ENCODE measurements at regions not wholly inside any gene's neighbourhood (a gene's known extent, or its start where the extent isn't known, plus 50 kb on each side); places are given as distances from the start of the nearest gene placed in this dataset.

DNA sequence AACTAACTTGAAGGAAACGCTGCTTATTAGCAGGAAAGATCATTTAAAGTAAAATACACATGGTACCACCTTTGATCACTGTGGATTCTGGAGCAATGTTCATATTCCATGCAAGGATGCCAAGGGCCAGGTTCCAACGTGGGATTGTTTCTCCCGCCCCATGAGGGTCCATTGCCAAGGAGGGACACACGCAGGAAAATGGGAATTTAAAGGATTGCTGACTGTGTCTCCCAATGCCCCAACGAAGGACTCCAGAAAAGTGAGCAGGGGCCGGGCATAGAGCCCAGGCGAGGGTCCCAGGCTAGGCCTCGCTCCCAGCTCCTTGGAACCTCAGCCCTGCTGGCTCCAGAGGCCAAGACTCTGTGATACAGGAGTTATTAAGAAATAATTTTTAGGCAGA lies 111.2 kb downstream of the DACT2 start:
- DNase-seq (ENCODE audit: low spot score) (no peak), ATAC-seq (peak; percentile 8; the same call in 1 of the 2 replicates)
- H3K4me1 Mint-ChIP-seq, result peaks cover 34% of the 10 kb centered on the region
- H3K27ac Mint-ChIP-seq, result no peak overlapping the region
- ChIA-PET CTCF (no interaction called here), POLR2A (no interaction called here)
- H3K4me3 Mint-ChIP-seq, result no peak overlapping the region
- peaks cover 22% of the 10 kb centered on the region for H3K9me3 Mint-ChIP-seq
- TF ChIP-seq, protein P1, sequence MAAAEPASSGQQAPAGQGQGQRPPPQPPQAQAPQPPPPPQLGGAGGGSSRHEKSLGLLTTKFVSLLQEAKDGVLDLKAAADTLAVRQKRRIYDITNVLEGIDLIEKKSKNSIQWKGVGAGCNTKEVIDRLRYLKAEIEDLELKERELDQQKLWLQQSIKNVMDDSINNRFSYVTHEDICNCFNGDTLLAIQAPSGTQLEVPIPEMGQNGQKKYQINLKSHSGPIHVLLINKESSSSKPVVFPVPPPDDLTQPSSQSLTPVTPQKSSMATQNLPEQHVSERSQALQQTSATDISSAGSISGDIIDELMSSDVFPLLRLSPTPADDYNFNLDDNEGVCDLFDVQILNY (CRISPR knock-in tag; IDR thresholded peaks at IDR 0.05), result no peak
- TF ChIP-seq ZNF121 (CRISPR knock-in tag; IDR thresholded peaks at IDR 0.05), result no peak
- TF ChIP-seq SP1 (CRISPR knock-in tag; conservative IDR thresholded peaks at IDR 0.05), result no peak
- TF ChIP-seq, protein P2, sequence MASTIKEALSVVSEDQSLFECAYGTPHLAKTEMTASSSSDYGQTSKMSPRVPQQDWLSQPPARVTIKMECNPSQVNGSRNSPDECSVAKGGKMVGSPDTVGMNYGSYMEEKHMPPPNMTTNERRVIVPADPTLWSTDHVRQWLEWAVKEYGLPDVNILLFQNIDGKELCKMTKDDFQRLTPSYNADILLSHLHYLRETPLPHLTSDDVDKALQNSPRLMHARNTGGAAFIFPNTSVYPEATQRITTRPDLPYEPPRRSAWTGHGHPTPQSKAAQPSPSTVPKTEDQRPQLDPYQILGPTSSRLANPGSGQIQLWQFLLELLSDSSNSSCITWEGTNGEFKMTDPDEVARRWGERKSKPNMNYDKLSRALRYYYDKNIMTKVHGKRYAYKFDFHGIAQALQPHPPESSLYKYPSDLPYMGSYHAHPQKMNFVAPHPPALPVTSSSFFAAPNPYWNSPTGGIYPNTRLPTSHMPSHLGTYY (CRISPR knock-in tag; IDR thresholded peaks at IDR 0.05), result no peak
- TF ChIP-seq ZNF219 (CRISPR knock-in tag; IDR thresholded peaks at IDR 0.05; ENCODE audit: borderline replicate concordance), result no peak
- TF ChIP-seq GRHL2 (CRISPR knock-in tag; IDR thresholded peaks at IDR 0.05; ENCODE audit: insufficient replicate concordance, severe bottlenecking), result no peak
- TF ChIP-seq, protein P3, sequence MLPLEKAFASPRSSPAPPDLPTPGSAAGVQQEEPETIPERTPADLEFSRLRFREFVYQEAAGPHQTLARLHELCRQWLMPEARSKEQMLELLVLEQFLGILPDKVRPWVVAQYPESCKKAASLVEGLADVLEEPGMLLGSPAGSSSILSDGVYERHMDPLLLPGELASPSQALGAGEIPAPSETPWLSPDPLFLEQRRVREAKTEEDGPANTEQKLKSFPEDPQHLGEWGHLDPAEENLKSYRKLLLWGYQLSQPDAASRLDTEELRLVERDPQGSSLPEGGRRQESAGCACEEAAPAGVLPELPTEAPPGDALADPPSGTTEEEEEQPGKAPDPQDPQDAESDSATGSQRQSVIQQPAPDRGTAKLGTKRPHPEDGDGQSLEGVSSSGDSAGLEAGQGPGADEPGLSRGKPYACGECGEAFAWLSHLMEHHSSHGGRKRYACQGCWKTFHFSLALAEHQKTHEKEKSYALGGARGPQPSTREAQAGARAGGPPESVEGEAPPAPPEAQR (CRISPR knock-in tag; IDR thresholded peaks at IDR 0.05), result no peak
- TF ChIP-seq ZNF423 (CRISPR knock-in tag; IDR thresholded peaks at IDR 0.05), result no peak
- H3K27me3 Mint-ChIP-seq (ENCODE audit: low read depth), result peaks cover 36% of the 10 kb centered on the region
- H3K36me3 Mint-ChIP-seq, result peaks cover 10% of the 10 kb centered on the region; the same call in 1 of the 2 replicates

DNA sequence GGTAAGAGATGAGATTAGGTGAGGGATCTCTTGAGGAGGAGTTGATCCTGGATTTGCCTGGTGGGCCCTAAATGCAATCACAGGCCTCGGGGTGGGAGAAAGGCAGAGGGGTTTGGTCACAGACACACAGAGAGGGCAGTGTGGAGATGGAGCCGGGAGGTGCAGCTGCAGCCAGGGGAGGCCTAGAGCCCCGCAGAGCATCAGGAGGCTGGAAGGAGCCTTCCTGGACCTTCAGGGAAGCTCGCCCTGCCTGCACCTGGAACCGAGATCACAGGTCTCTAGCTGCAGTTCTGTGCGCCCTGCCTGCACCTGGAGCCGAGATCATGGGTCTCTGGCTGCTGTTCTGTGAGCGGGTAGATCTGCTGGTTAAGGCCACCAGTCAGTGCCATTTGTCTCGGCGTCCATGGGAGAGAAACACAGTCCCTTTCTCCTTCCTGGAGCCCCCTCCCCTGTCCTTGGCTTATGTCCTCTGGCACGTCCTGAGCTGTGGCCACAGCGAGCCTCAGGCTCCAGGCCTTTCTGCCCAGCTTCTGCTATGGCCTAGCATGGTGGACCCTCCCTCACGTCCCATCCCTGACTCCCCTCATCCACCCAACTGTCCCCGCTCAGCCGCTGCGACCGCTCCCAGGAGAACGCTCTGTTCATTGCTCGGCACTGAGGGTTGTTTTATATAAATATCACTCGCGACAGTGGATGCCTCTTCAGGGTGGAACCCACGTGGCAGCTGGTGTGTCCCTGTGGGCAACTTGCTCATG lies 112.0 kb downstream of the DACT2 start:
- DNase-seq (ENCODE audit: low spot score) (no peak), ATAC-seq (no peak)
- POLR2A ChIA-PET, result no interaction called here
- Mint-ChIP-seq H3K36me3 (peaks cover 10% of the 10 kb centered on the region; the same call in 1 of the 2 replicates), H3K27ac (no peak overlapping the region), H3K4me3 (no peak overlapping the region), H3K9me3 (peaks cover 25% of the 10 kb centered on the region), H3K4me1 (peaks cover 34% of the 10 kb centered on the region), H3K27me3 (ENCODE audit: low read depth) (peaks cover 36% of the 10 kb centered on the region)
- CTCF ChIA-PET, result no interaction called here
- TF ChIP-seq ZNF317 (CRISPR knock-in tag; IDR thresholded peaks at IDR 0.05; ENCODE audit: borderline replicate concordance, low read depth) (no peak), MXD4 (CRISPR knock-in tag; IDR thresholded peaks at IDR 0.05; ENCODE audit: borderline replicate concordance) (no peak), IRF2 (CRISPR knock-in tag; IDR thresholded peaks at IDR 0.05; ENCODE audit: borderline replicate concordance, low read depth) (no peak), GABPB1 (CRISPR knock-in tag; IDR thresholded peaks at IDR 0.05) (no peak), ZNF219 (CRISPR knock-in tag; IDR thresholded peaks at IDR 0.05; ENCODE audit: borderline replicate concordance) (no peak), JAZF1 (CRISPR knock-in tag; IDR thresholded peaks at IDR 0.05) (no peak), MYBL2 (CRISPR knock-in tag; IDR thresholded peaks at IDR 0.05) (no peak)
- TF ChIP-seq, protein P1 (CRISPR knock-in tag; IDR thresholded peaks at IDR 0.05), result no peak
- TF ChIP-seq, protein P4, sequence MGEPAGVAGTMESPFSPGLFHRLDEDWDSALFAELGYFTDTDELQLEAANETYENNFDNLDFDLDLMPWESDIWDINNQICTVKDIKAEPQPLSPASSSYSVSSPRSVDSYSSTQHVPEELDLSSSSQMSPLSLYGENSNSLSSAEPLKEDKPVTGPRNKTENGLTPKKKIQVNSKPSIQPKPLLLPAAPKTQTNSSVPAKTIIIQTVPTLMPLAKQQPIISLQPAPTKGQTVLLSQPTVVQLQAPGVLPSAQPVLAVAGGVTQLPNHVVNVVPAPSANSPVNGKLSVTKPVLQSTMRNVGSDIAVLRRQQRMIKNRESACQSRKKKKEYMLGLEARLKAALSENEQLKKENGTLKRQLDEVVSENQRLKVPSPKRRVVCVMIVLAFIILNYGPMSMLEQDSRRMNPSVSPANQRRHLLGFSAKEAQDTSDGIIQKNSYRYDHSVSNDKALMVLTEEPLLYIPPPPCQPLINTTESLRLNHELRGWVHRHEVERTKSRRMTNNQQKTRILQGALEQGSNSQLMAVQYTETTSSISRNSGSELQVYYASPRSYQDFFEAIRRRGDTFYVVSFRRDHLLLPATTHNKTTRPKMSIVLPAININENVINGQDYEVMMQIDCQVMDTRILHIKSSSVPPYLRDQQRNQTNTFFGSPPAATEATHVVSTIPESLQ (CRISPR knock-in tag; IDR thresholded peaks at IDR 0.05), result no peak
- TF ChIP-seq, protein P5, sequence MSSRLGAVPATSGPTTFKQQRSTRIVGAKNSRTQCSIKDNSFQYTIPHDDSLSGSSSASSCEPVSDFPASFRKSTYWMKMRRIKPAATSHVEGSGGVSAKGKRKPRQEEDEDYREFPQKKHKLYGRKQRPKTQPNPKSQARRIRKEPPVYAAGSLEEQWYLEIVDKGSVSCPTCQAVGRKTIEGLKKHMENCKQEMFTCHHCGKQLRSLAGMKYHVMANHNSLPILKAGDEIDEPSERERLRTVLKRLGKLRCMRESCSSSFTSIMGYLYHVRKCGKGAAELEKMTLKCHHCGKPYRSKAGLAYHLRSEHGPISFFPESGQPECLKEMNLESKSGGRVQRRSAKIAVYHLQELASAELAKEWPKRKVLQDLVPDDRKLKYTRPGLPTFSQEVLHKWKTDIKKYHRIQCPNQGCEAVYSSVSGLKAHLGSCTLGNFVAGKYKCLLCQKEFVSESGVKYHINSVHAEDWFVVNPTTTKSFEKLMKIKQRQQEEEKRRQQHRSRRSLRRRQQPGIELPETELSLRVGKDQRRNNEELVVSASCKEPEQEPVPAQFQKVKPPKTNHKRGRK (CRISPR knock-in tag; IDR thresholded peaks at IDR 0.05; ENCODE audit: borderline replicate concordance), result no peak
- TF ChIP-seq, protein P6, sequence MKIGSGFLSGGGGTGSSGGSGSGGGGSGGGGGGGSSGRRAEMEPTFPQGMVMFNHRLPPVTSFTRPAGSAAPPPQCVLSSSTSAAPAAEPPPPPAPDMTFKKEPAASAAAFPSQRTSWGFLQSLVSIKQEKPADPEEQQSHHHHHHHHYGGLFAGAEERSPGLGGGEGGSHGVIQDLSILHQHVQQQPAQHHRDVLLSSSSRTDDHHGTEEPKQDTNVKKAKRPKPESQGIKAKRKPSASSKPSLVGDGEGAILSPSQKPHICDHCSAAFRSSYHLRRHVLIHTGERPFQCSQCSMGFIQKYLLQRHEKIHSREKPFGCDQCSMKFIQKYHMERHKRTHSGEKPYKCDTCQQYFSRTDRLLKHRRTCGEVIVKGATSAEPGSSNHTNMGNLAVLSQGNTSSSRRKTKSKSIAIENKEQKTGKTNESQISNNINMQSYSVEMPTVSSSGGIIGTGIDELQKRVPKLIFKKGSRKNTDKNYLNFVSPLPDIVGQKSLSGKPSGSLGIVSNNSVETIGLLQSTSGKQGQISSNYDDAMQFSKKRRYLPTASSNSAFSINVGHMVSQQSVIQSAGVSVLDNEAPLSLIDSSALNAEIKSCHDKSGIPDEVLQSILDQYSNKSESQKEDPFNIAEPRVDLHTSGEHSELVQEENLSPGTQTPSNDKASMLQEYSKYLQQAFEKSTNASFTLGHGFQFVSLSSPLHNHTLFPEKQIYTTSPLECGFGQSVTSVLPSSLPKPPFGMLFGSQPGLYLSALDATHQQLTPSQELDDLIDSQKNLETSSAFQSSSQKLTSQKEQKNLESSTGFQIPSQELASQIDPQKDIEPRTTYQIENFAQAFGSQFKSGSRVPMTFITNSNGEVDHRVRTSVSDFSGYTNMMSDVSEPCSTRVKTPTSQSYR (CRISPR knock-in tag; IDR thresholded peaks at IDR 0.05), result no peak
- TF ChIP-seq, protein P7, sequence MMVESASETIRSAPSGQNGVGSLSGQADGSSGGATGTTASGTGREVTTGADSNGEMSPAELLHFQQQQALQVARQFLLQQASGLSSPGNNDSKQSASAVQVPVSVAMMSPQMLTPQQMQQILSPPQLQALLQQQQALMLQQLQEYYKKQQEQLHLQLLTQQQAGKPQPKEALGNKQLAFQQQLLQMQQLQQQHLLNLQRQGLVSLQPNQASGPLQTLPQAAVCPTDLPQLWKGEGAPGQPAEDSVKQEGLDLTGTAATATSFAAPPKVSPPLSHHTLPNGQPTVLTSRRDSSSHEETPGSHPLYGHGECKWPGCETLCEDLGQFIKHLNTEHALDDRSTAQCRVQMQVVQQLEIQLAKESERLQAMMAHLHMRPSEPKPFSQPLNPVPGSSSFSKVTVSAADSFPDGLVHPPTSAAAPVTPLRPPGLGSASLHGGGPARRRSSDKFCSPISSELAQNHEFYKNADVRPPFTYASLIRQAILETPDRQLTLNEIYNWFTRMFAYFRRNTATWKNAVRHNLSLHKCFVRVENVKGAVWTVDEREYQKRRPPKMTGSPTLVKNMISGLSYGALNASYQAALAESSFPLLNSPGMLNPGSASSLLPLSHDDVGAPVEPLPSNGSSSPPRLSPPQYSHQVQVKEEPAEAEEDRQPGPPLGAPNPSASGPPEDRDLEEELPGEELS (CRISPR knock-in tag; IDR thresholded peaks at IDR 0.05), result no peak
